Suppressor macrophage (primary cell): ENCODE measurements at regions not wholly inside any gene's neighbourhood (a gene's known extent, or its start where the extent isn't known, plus 50 kb on each side); places are given as distances from the start of the nearest gene placed in this dataset.
"Not testable (repeated sequence)": the region's sequence is repeated elsewhere in the genome, so short reads cannot be mapped to it uniquely, and the experiment has no call there.

Experiments
- DNase-seq, 4 experiments: peaks; one replicate each; pipeline ENCODE4 v3.0.0-alpha.2; 2020 to 2022

- not testable (repeated sequence) for DNase-seq
These were observed 144.4 kb upstream of the GRK3 start for GRCh38 chr22:25420114-25420441.

DNA sequence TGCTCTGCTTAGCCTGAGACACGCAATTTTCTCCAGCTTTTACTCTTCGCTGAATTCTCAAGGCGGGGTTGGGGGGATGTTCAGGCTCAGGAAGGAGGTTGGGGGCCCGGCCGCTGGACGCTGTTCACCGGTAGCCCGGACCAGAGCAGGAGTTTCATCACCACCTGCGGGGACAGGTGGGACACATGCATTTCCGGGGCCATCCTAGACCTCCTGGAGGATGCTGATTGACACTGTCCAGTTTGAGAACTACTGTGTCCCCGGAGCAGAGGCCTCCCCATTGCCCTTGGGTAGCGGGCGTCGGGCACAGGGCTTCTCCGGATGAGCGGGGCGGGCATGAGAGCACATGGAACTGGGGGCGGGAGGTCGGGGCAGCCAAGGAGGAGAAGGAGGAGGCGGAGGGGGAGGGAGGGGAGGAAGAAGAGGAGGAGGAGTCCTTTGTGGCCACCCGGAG lies 144.0 kb upstream of the GRK3 start:
- DNase-seq: peak in 1 of 4 experiments; percentile 29

DNA sequence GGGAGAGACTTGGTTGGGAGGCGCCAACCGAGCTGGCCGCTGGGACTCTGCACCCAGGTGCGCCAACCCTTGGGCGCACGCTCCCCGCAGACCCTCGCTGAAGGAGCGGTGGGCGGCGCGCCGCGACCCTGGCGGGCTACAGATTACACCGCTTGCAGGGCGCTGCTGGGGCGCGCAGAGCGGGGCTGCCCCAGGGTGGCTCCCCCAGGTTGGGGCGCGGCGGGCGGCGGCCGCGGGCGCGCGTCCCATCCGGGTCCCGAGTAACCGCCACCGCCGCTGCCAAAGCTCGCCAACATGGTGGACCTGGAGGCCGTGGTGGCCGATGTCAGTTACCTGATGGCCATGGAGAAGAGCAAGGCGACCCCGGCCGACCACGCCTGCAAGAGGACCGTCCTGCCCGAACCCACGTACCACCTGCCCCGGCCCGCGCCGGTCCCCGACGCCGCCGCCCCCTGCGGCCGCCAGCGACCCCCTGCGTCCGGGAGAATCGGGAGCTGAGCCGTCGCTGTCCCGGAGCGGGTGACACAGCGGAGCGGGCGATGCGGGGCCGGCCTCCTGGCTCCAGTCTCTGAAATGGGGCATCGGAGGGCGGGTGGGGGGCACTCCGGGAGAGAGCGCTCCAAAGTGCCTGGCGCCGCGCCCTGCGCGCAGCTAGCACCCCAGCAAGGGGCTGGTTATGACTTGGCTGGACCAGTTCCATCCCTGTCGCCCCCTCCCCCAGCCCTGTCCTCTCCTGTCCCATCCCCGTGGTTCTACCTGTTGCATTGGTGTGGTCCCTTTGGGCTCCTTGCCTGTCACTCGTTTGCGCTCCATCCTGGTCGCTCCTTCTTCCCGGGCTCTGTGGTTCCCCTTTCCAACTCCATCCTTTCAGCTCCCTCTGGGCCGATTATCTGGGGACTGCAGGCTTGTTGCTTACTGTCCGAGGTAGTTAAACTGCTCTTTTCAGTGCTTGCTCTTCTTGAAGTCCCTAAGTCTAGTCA lies 143.3 kb upstream of the GRK3 start:
- DNase-seq: peak; percentile 36 to 56 (median 46)

GRCh38 chr22:25426530-25427308 lies 137.8 kb upstream of the GRK3 start:
- DNase-seq: peak in 1 of 4 experiments; percentile 44

- DNase-seq: not testable (repeated sequence)
These were observed 132.7 kb upstream of the GRK3 start for GRCh38 chr22:25431637-25432342.

GRCh38 chr22:25433381-25433970 lies 131.0 kb upstream of the GRK3 start:
- not testable (repeated sequence) for DNase-seq

- no peak for DNase-seq
These were observed 126.9 kb upstream of the GRK3 start for GRCh38 chr22:25437414-25438160.

GRCh38 chr22:25447067-25447685 lies 117.3 kb upstream of the GRK3 start:
- no peak for DNase-seq

DNA sequence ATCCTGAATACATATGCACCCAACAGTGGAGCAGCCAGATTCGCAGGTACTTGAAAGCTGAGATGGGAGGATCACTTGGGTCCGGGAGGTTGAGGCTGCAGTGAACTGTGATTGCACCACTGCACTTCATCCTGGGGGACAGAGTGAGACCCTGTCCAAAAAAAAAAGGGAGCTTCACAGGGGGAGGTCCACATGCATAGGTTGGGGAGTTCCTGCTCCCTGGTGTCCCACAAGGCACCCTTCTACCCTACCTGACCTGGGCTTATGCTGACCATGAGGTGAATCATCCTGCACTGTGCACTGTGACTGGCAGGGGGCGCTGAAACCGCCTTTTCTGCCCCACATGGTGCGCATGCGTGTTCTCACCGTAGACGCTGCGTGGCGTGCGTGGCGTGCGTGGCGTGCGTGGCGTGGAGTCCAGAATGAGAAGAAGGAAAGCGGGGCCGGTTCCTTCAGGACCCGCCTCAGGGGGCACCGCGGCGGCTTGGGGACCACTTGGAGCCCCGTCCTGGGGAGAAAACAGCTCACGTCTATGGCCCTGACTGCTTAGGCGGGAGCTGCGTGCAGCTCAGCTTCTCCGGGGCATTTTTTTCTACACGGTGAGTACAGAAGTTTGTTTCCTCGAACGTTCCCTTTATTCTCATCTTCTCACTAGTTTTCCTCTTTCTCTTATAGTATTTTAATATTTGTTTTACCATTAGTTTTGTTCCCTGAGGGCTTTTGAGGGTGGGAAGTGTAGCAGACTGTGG lies 116.6 kb upstream of the GRK3 start:
- peak; percentile 91 to 97 (median 96) for DNase-seq

GRCh38 chr22:25448435-25449051 lies 115.9 kb upstream of the GRK3 start:
- peak; percentile 16 to 43 (median 34) for DNase-seq

- DNase-seq: no peak
These were observed 114.6 kb upstream of the GRK3 start for GRCh38 chr22:25449781-25450317.

DNA sequence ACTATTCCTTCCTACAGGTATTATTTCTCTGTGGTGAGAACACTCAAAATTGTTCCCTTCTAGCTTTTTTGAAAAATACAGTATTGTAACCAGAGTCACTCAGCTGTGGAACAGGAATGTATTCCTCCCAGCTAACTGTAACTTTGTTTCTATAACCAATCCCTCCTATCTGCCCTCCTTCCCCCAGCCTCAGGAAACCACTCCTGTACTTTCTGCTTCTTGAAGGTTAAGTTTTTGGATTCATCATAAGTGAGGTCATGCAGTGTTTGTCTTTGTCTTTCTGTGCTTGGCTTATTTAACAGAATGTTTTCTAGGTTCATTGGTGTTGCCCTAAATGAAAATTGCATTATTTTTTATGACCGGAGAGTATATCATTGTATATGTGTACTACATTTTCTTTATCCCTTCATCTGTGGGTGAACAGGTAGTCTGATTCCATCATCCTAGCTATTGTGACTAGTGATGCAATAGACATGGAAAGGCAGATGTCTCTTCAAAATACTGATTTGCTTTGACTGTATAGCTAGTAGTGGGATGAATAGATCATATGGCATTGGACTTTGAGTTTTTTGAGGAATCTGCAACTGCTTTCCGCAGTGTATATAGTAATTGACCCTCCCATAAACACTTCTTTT lies 112.9 kb upstream of the GRK3 start:
- DNase-seq: no peak

DNA sequence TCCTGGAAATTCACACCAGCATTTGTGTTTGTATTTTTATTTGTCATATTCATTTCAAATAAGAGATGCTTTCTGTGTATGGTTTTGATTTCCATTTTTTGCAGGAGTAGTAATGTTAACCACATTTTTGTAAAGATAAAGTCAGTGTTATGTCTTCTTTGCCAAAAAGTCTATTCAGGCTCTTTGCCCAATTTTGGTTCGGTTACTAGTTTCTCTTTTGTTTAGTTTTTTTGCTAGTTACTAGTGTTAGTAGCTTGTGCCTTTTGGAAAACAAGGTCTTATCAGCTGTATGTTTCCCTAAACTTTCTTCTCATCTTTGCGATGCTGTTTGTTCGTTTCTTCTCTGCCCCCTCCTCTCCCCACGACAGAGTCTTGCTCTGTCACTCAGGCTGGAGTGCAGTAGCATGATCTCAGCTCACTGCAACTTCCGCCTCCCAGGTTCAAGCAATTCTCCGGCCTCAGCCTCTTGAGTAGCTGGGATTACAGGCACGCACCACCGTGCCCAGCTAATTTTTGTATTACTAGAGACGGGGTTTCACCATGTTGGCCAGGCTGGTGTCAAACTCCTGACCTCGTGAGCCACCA lies 112.3 kb upstream of the GRK3 start:
- DNase-seq: no peak

GRCh38 chr22:25453058-25453457 lies 111.4 kb upstream of the GRK3 start:
- DNase-seq: no peak

GRCh38 chr22:25453557-25453956 lies 110.9 kb upstream of the GRK3 start:
- DNase-seq: peak in 1 of 4 experiments; percentile 21

DNA sequence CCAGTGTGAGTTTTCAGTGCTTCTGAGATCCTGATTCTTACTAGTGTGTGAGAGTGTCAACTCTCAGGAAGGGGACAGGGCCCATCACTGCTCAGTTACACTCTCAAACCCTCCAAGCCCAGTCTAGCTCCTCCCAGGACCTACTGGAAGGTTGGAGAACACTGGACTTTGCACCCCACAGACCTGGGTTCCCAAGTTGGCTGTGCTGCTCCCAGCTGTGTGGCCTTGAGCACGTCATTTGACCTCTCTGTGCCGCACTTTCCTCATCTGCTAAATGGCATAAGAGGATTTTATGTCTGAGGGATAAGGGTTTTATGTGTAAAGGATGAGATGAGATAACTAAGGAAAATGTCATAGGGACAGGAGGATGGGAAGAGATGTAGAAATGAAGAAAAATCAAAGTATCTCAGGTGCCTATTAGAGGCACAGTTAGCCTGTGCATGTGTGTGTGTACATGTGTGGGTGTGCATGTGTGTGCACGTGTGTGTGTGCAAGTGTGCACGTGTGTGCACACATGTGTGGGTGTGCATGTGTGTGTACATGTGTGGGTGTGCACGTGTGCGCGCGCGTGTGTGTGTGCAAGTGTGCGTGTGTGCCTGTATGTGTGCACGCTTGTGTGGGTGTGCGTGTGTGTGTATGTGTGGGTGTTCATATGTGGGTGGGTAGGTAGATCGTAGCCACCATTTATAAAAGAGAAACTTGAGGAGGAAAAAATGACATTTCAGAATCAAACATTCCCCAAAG lies 108.0 kb upstream of the GRK3 start:
- DNase-seq: not testable (repeated sequence)

- not testable (repeated sequence) for DNase-seq
These were observed 105.8 kb upstream of the GRK3 start for GRCh38 chr22:25458631-25459030.

GRCh38 chr22:25460682-25461081 lies 103.8 kb upstream of the GRK3 start:
- not testable (repeated sequence) for DNase-seq
